ENCODE measurements at regions not wholly inside any gene's neighbourhood (a gene's known extent, or its start where the extent isn't known, plus 50 kb on each side); places are given as distances from the start of the nearest gene placed in this dataset.

- Histone ChIP-seq H3K27ac (no peak overlapping the region), H3K27me3 (no peaks in the 10 kb centered on the region), H3K4me3 (no peak overlapping the region), H3K9me3 (no peaks in the 10 kb centered on the region), H3K4me1 (no peaks in the 10 kb centered on the region), H3K36me3 (replicated peaks in 1 of 2; ENCODE audit: insufficient read depth in 1 of 2, low read depth in 2 of 2) (no peaks in the 10 kb centered on the region)
- TF ChIP-seq CTCF (IDR thresholded peaks at IDR 0.05): no peak
- no peak for TF ChIP-seq POLR2A (IDR thresholded peaks at IDR 0.05)
- WGBS, 2 donors: 76 to 88% methylated on average over 4 of the region's 4 CpGs
- ATAC-seq: no peak
- intact Hi-C loops (cut with DNase I): no loop called here
- DNase-seq: no peak
These were observed 110.6 kb upstream of the TEX51 start for GRCh38 chr2:126788113-126788512.

- ATAC-seq (no peak), DNase-seq (peak in 1 of 4 donors; percentile 1)
- 63 to 67% methylated on average over 4 of the region's 4 CpGs for WGBS, 2 donors
- H3K9me3 ChIP-seq: no peaks in the 10 kb centered on the region
- H3K36me3 ChIP-seq (replicated peaks in 1 of 2; ENCODE audit: insufficient read depth in 1 of 2, low read depth in 2 of 2): no peaks in the 10 kb centered on the region
- H3K4me1 ChIP-seq: no peaks in the 10 kb centered on the region
- H3K4me3 ChIP-seq: no peak overlapping the region
- no peak overlapping the region for H3K27ac ChIP-seq
- intact Hi-C loops (cut with DNase I): no loop called here
- H3K27me3 ChIP-seq: no peaks in the 10 kb centered on the region
- TF ChIP-seq CTCF (IDR thresholded peaks at IDR 0.05) (no peak), POLR2A (IDR thresholded peaks at IDR 0.05) (no peak)
These were observed 110.0 kb upstream of the TEX51 start for GRCh38 chr2:126788652-126789051.

GRCh38 chr2:126790987-126791780, 107.5 kb upstream of the TEX51 start:
- intact Hi-C loops (cut with DNase I): no loop called here
- TF ChIP-seq CTCF (IDR thresholded peaks at IDR 0.05) (no peak), POLR2A (IDR thresholded peaks at IDR 0.05) (no peak)
- WGBS, 2 donors: 70 to 83% methylated on average over 18 of the region's 18 CpGs
- no peak for DNase-seq
- Histone ChIP-seq H3K4me3 (no peak overlapping the region), H3K4me1 (no peaks in the 10 kb centered on the region), H3K27me3 (no peaks in the 10 kb centered on the region), H3K36me3 (replicated peaks in 1 of 2; ENCODE audit: insufficient read depth in 1 of 2, low read depth in 2 of 2) (no peaks in the 10 kb centered on the region), H3K27ac (no peak overlapping the region), H3K9me3 (no peaks in the 10 kb centered on the region)
- ATAC-seq: no peak

- WGBS, 2 donors: 61 to 63% methylated on average over 4 to 5 of the region's 5 CpGs
- no peak for TF ChIP-seq POLR2A (IDR thresholded peaks at IDR 0.05)
- TF ChIP-seq CTCF (IDR thresholded peaks at IDR 0.05): no peak
- Histone ChIP-seq H3K36me3 (replicated peaks in 1 of 2; ENCODE audit: insufficient read depth in 1 of 2, low read depth in 2 of 2) (no peaks in the 10 kb centered on the region), H3K27me3 (no peaks in the 10 kb centered on the region), H3K4me3 (no peak overlapping the region), H3K27ac (no peak overlapping the region), H3K4me1 (no peaks in the 10 kb centered on the region), H3K9me3 (no peaks in the 10 kb centered on the region)
- no peak for DNase-seq
- intact Hi-C loops (cut with DNase I): no loop called here
- ATAC-seq: no peak
These were observed 106.5 kb upstream of the TEX51 start for GRCh38 chr2:126792186-126792585.

- 55 to 67% methylated on average over 4 of the region's 4 CpGs for WGBS, 2 donors
- Histone ChIP-seq H3K4me3 (no peak overlapping the region), H3K9me3 (no peaks in the 10 kb centered on the region), H3K27me3 (no peaks in the 10 kb centered on the region), H3K36me3 (replicated peaks in 1 of 2; ENCODE audit: insufficient read depth in 1 of 2, low read depth in 2 of 2) (no peaks in the 10 kb centered on the region), H3K27ac (no peak overlapping the region), H3K4me1 (no peaks in the 10 kb centered on the region)
- intact Hi-C loops (cut with DNase I): no loop called here
- DNase-seq (no peak), ATAC-seq (no peak)
- TF ChIP-seq CTCF (IDR thresholded peaks at IDR 0.05) (no peak), POLR2A (IDR thresholded peaks at IDR 0.05) (no peak)
These were observed 105.7 kb upstream of the TEX51 start for GRCh38 chr2:126792993-126793392.

All from body of pancreas (tissue), 4 donors.